T-helper 2 cell treated with Interferon-gamma antibody and Interleukin-4, amounts not matched to agents 5 μg/mL and 100 μg/mL, for 36 hours (primary cell): ENCODE measurements at regions not wholly inside any gene's neighbourhood (a gene's known extent, or its start where the extent isn't known, plus 50 kb on each side); places are given as distances from the start of the nearest gene placed in this dataset.

Source experiments
- DNase-seq: peaks from one replicate; pipeline ENCODE4 v3.0.0; 2021; ENCODE audit warnings: low spot score
- H3K27ac Mint-ChIP-seq: one replicate; pipeline ENCODE4 v1.8.0; 2021; ENCODE audit warnings: mild to moderate bottlenecking, mixed read lengths
- H3K27me3 Mint-ChIP-seq: one replicate; pipeline ENCODE4 v1.8.0; 2021; ENCODE audit warnings: low read depth, mixed read lengths
- H3K36me3 Mint-ChIP-seq: one replicate; pipeline ENCODE4 v1.8.0; 2021; ENCODE audit warnings: low read depth, mixed read lengths
- H3K4me1 Mint-ChIP-seq: one replicate; pipeline ENCODE4 v1.8.0; 2021; ENCODE audit warnings: low read depth, mixed read lengths
- H3K4me3 Mint-ChIP-seq: one replicate; pipeline ENCODE4 v1.8.0; 2022; ENCODE audit warnings: mild to moderate bottlenecking, moderate library complexity, mixed read lengths
- H3K9me3 Mint-ChIP-seq: one replicate; pipeline ENCODE4 v1.8.0; 2021; ENCODE audit warnings: mixed read lengths

- Mint-ChIP-seq H3K4me3 (no peak overlapping the region), H3K9me3 (no peaks in the 10 kb centered on the region), H3K27ac (no peak overlapping the region), H3K27me3 (no peaks in the 10 kb centered on the region), H3K4me1 (no peaks in the 10 kb centered on the region), H3K36me3 (no peaks in the 10 kb centered on the region)
- no peak for DNase-seq
Measured at GRCh38 chr20:60752741-60753420, 499.2 kb upstream of the CDH4 start.

GRCh38 chr20:60754856-60755255 is 497.2 kb upstream of the CDH4 start:
- no peak overlapping the region for H3K27ac Mint-ChIP-seq
- no peak for DNase-seq
- H3K9me3 Mint-ChIP-seq, result no peaks in the 10 kb centered on the region
- no peaks in the 10 kb centered on the region for H3K27me3 Mint-ChIP-seq
- no peaks in the 10 kb centered on the region for H3K36me3 Mint-ChIP-seq
- H3K4me3 Mint-ChIP-seq, result no peak overlapping the region
- H3K4me1 Mint-ChIP-seq, result no peaks in the 10 kb centered on the region

DNA sequence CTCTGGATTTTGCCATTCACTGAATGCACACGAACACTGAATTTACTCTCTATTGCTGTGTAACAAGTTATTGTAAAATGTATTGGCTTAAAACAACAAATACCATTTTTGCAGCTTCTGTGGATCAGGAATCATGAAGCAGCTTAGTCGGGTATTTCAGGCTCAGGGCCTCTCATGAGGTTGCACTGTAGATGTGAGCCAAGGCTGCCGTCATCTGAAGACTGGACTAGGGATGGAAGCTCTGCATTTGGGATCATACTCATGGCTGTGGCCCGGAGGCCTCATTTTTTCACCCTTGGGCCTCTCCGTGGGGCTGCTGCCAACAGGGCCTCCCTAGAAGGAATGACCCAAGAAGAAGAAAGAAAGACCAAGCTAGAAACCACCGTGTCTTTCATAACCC is 492.4 kb upstream of the CDH4 start:
- Mint-ChIP-seq H3K4me1 (no peaks in the 10 kb centered on the region), H3K9me3 (no peaks in the 10 kb centered on the region), H3K27me3 (no peaks in the 10 kb centered on the region), H3K4me3 (no peak overlapping the region), H3K27ac (no peak overlapping the region), H3K36me3 (no peaks in the 10 kb centered on the region)
- DNase-seq, result no peak

DNA sequence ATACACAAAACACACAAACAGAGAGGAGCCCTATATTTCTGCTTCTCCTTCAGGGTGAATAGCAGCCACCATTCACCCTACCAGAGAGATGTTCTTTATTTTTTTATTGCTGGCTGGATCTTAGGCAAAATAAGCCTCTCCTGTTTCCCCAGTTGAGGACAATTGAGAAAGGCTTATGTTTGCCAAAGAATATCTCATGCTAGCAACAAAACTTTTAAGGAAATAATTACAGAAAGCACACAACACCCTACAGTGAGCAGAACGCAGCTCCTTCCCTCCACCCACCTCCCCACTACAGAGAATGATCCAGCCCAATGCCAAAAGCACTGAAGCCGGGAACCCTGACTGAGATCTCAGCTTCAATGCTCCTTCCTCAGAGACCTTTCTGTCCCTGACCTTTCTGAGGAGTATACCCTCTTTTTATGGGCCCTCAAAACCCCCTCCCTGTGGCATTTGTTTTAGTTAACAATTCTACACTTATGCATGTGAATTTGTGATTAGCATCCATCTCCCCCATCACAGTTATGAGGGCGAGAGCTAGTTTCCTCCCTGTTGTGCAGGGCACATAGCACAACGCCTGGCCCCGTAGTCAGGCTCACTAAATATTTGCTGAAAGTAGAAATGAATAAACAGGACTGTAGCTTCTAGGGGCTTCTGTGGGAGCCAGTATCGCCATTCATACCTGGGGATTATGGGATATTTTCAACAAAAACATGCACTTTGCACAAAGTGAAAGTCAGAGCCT is 491.6 kb upstream of the CDH4 start:
- Mint-ChIP-seq H3K27ac (no peak overlapping the region), H3K4me1 (no peaks in the 10 kb centered on the region), H3K4me3 (no peak overlapping the region), H3K9me3 (no peaks in the 10 kb centered on the region), H3K27me3 (no peaks in the 10 kb centered on the region), H3K36me3 (no peaks in the 10 kb centered on the region)
- DNase-seq, result no peak

GRCh38 chr20:60761056-60761455 is 491.0 kb upstream of the CDH4 start:
- Mint-ChIP-seq H3K27me3 (no peaks in the 10 kb centered on the region), H3K4me3 (no peak overlapping the region), H3K36me3 (no peaks in the 10 kb centered on the region), H3K9me3 (no peaks in the 10 kb centered on the region), H3K27ac (no peak overlapping the region), H3K4me1 (no peaks in the 10 kb centered on the region)
- DNase-seq, result no peak

DNA sequence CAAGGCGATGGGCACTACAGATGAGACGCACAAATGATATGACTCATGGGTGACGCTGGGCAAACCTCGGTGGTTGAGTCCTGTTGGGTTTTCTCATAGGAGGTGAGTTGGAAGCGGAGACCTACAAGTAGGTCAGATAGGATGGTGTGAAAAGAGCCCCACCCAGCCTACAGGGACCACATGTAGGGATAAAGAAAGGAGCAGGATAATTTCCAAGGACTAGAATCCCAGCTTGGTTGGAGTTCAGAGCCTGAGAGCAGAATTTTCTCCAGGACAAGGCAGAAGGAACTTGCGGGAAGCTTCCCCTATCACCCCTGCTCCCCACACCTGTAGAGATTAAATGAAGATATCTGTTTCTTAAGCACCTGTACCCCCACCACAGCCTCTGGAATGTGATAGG is 489.7 kb upstream of the CDH4 start:
- Mint-ChIP-seq H3K27me3 (no peaks in the 10 kb centered on the region), H3K4me3 (no peak overlapping the region)

GRCh38 chr20:60764328-60764727 is 487.7 kb upstream of the CDH4 start:
- Mint-ChIP-seq H3K9me3 (no peaks in the 10 kb centered on the region), H3K36me3 (no peaks in the 10 kb centered on the region), H3K27me3 (no peaks in the 10 kb centered on the region), H3K27ac (no peak overlapping the region), H3K4me3 (no peak overlapping the region), H3K4me1 (no peaks in the 10 kb centered on the region)
- no peak for DNase-seq

More for the DNA sequence above, 489.7 kb upstream of the CDH4 start:
- H3K27ac Mint-ChIP-seq, result no peak overlapping the region
- no peak for DNase-seq
- no peaks in the 10 kb centered on the region for H3K9me3 Mint-ChIP-seq
- no peaks in the 10 kb centered on the region for H3K4me1 Mint-ChIP-seq
- H3K36me3 Mint-ChIP-seq, result no peaks in the 10 kb centered on the region

GRCh38 chr20:60764771-60765170 is 487.3 kb upstream of the CDH4 start:
- Mint-ChIP-seq H3K9me3 (no peaks in the 10 kb centered on the region), H3K36me3 (no peaks in the 10 kb centered on the region), H3K4me1 (no peaks in the 10 kb centered on the region), H3K27me3 (no peaks in the 10 kb centered on the region), H3K27ac (no peak overlapping the region), H3K4me3 (no peak overlapping the region)
- no peak for DNase-seq

DNA sequence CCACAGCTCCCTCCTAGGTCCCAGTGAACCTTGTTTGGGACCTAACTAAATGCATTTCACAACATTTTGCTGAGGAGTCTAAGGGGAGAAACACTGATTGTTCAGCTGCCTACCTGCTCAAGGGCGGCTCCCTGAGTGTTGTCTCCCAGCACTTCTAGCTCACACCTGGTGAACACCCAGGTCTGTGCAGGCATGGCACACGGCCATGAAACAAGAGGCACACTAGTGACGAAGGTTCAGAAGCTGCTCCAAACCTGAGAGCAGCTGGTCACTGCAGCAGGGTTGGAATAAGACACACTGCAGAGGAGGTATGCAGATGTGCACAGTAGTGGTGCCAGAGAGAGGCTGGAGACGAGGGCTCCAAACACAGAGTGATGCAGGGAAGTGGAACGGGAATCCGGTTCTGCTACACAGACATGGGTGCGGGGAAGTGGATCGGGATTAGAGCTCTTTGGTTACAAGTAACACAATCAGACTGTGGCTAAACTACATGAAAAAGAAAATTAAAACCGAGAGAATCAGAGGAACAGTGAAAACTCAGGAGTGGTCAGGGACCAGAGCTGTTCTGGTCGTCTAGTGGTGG is 486.1 kb upstream of the CDH4 start:
- Mint-ChIP-seq H3K27me3 (no peaks in the 10 kb centered on the region), H3K4me1 (no peaks in the 10 kb centered on the region), H3K27ac (no peak overlapping the region), H3K36me3 (no peaks in the 10 kb centered on the region), H3K4me3 (no peak overlapping the region), H3K9me3 (no peaks in the 10 kb centered on the region)
- DNase-seq, result no peak

- H3K27ac Mint-ChIP-seq, result no peak overlapping the region
- H3K4me1 Mint-ChIP-seq, result no peaks in the 10 kb centered on the region
- H3K4me3 Mint-ChIP-seq, result no peak overlapping the region
- no peaks in the 10 kb centered on the region for H3K9me3 Mint-ChIP-seq
- no peak for DNase-seq
- H3K27me3 Mint-ChIP-seq, result no peaks in the 10 kb centered on the region
- H3K36me3 Mint-ChIP-seq, result no peaks in the 10 kb centered on the region
Measured at GRCh38 chr20:60768216-60768615, 483.8 kb upstream of the CDH4 start.

GRCh38 chr20:60780388-60781025 is 471.6 kb upstream of the CDH4 start:
- H3K4me1 Mint-ChIP-seq, result no peaks in the 10 kb centered on the region
- H3K27ac Mint-ChIP-seq, result no peak overlapping the region
- H3K9me3 Mint-ChIP-seq, result no peaks in the 10 kb centered on the region
- DNase-seq, result no peak
- H3K4me3 Mint-ChIP-seq, result no peak overlapping the region
- H3K27me3 Mint-ChIP-seq, result no peaks in the 10 kb centered on the region
- H3K36me3 Mint-ChIP-seq, result no peaks in the 10 kb centered on the region

DNA sequence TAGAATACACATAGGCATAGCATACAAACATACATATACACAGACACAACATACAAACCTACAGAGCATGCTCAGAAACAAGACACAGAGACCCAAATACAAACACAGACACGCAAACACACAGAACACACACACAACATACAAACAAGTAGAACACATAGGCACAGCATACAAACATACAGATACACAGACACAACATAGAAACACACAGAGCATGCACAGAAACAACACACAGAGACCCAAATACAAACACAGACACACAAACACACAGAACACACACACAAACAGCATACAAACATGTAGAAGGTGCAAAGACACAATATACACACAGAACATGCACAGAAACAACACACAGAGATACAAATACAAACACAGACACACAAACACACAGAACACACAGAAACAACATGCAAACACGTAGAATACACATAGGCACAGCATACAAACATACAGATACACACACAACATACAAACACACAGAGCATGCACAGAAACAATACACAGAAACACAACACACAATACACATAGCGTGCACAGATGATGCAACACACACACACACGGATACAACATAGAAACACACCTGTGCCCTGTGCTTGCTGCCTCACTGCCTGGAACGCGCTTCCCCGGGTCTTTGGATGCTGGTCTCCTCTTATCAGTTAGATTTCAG is 469.0 kb upstream of the CDH4 start:
- no peaks in the 10 kb centered on the region for H3K4me1 Mint-ChIP-seq
- no peak overlapping the region for H3K27ac Mint-ChIP-seq
- H3K9me3 Mint-ChIP-seq, result no peaks in the 10 kb centered on the region
- H3K4me3 Mint-ChIP-seq, result no peak overlapping the region
- no peaks in the 10 kb centered on the region for H3K36me3 Mint-ChIP-seq
- no peak for DNase-seq
- no peaks in the 10 kb centered on the region for H3K27me3 Mint-ChIP-seq

DNA sequence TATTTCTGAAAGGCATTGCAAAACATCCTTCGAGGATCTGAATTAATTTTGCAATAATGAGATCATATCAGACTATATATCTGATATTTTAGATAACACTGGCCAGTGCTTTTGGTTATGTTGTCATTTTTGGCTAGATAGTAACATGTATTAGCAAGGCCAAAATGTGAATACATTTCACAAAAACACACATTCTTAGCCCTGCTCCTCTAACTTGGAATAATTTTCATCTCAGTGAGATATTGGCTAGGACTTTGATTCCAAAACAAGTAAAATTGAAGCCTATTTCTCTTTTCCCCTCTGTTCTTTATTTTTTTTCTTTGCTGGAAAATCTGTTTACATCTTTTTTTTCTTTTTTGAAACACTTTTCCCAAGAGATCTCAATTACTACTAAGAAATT is 466.8 kb upstream of the CDH4 start:
- H3K27ac Mint-ChIP-seq, result no peak overlapping the region
- H3K36me3 Mint-ChIP-seq, result no peaks in the 10 kb centered on the region
- H3K9me3 Mint-ChIP-seq, result no peaks in the 10 kb centered on the region
- no peaks in the 10 kb centered on the region for H3K27me3 Mint-ChIP-seq
- no peaks in the 10 kb centered on the region for H3K4me1 Mint-ChIP-seq
- no peak overlapping the region for H3K4me3 Mint-ChIP-seq
- DNase-seq, result no peak

DNA sequence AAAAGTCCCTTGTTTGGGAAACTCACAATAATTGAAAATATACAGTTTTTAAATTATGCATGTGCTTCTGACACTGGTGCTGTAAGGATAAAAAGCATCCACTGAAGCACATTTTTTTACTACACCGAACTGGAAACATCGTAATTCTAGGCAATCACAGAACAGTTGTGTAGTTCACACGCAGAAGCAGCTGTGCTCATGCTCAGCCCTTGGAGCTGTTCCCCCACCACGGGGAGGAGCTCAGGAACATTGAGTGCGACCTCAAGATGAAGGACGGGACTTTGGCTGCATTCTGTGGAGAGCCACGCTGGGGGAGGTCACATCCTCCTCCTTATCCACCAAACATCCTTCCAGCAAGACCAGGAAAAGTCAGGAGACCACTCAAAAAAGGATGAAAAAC is 466.3 kb upstream of the CDH4 start:
- DNase-seq, result no peak

More for the DNA sequence above, 466.3 kb upstream of the CDH4 start:
- Mint-ChIP-seq H3K27me3 (no peaks in the 10 kb centered on the region), H3K9me3 (no peaks in the 10 kb centered on the region), H3K4me1 (no peaks in the 10 kb centered on the region), H3K36me3 (no peaks in the 10 kb centered on the region), H3K4me3 (no peak overlapping the region), H3K27ac (no peak overlapping the region)
